OCI-LY3 (cell line): ENCODE measurements at regions not wholly inside any gene's neighbourhood (a gene's known extent, or its start where the extent isn't known, plus 50 kb on each side); places are given as distances from the start of the nearest gene placed in this dataset.

Experiments
- CTCF ChIP-seq: fragments of 200-600, 300-600 bp; sonication (generic); IDR thresholded peaks from 2 replicates; pipeline ENCODE4 v1.5.1; 2014; ENCODE audit warnings: antibody characterized with exemption, low read length, low read depth
- EZH2phosphoT487 ChIP-seq: fragments of 200-600 bp; shearing (Covaris generic); IDR thresholded peaks from 2 replicates; pipeline ENCODE4 v1.6.1; 2018; ENCODE audit warnings: antibody characterized with exemption, mixed run types, low read depth

- TF ChIP-seq CTCF (no peak), EZH2phosphoT487 (no peak)
These were observed 358.6 kb downstream of the GPM6A start for GRCh38 chr4:175453456-175453855.
